ENCODE measurements at regions not wholly inside any gene's neighbourhood (a gene's known extent, or its start where the extent isn't known, plus 50 kb on each side); places are given as distances from the start of the nearest gene placed in this dataset.

DNA sequence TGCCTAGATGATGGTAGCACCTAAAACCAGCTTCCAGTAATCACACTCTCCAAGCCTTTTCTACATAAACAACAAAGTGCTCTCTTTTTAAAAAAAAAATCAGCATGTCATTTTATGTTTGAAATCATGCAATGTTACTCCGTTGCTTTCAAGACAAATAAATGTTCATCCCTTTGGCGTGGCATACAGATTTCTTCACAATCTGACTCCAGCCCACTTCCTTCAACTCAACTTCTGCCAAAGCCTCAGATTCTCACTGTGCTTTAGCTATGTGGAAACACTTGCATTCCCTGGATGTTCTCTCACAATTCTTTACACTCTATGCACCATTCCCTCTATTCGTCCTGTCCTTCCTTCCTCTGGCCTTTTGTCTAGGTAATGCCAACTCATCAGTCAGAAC is 206.3 kb upstream of the BLID start:
- no peak for TF ChIP-seq FOXP2 (optimal IDR thresholded peaks at IDR 0.05; ENCODE audit: control extremely low read depth, extremely low read length, insufficient read depth)
- TF ChIP-seq POLR2AphosphoS5 (IDR thresholded peaks at IDR 0.05; ENCODE audit: borderline replicate concordance, low read depth, low read length): no peak
- TF ChIP-seq EZH2 (IDR thresholded peaks at IDR 0.05): no peak
- H3K36me3 ChIP-seq (ENCODE audit: insufficient read depth, low read length): no peaks in the 10 kb centered on the region
- H3K9me3 ChIP-seq (ENCODE audit: low read depth, low read length): no peaks in the 10 kb centered on the region; the same call in 1 of the 2 replicates
- H3K9ac ChIP-seq (ENCODE audit: insufficient read length): no peak overlapping the region
- H3K27ac ChIP-seq: no peak overlapping the region
- DNase-seq (ENCODE audit: low read depth, low spot score): no peak
- H3K4me3 ChIP-seq: no peak overlapping the region

DNA sequence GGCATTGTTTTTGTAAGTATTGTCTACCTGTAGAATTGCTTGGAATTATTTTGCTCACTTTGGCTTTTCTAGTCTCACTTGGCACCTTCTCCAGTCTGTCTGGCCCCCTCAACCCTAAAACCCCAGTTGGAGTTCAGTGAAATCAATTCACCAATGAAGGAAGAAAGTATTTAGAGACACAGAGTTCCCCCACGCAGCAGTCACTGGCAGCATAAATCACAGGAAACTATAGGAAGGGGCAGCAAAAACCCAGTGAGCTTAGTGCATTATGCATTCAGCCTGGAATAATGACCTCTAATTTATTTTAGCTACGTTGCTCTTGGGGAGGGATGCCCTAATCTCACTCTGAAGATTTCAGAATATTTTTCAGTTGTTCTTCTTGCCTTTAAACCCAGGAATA is 204.7 kb upstream of the BLID start:
- DNase-seq (ENCODE audit: low read depth, low spot score): no peak
- no peak overlapping the region for H3K9ac ChIP-seq (ENCODE audit: insufficient read length)
- H3K4me3 ChIP-seq: no peak overlapping the region
- TF ChIP-seq FOXP2 (optimal IDR thresholded peaks at IDR 0.05; ENCODE audit: control extremely low read depth, extremely low read length, insufficient read depth): no peak
- TF ChIP-seq EZH2 (IDR thresholded peaks at IDR 0.05): no peak
- TF ChIP-seq POLR2AphosphoS5 (IDR thresholded peaks at IDR 0.05; ENCODE audit: borderline replicate concordance, low read depth, low read length): no peak
- H3K9me3 ChIP-seq (ENCODE audit: low read depth, low read length): no peaks in the 10 kb centered on the region
- H3K36me3 ChIP-seq (ENCODE audit: insufficient read depth, low read length): no peaks in the 10 kb centered on the region
- H3K27ac ChIP-seq: no peak overlapping the region

DNA sequence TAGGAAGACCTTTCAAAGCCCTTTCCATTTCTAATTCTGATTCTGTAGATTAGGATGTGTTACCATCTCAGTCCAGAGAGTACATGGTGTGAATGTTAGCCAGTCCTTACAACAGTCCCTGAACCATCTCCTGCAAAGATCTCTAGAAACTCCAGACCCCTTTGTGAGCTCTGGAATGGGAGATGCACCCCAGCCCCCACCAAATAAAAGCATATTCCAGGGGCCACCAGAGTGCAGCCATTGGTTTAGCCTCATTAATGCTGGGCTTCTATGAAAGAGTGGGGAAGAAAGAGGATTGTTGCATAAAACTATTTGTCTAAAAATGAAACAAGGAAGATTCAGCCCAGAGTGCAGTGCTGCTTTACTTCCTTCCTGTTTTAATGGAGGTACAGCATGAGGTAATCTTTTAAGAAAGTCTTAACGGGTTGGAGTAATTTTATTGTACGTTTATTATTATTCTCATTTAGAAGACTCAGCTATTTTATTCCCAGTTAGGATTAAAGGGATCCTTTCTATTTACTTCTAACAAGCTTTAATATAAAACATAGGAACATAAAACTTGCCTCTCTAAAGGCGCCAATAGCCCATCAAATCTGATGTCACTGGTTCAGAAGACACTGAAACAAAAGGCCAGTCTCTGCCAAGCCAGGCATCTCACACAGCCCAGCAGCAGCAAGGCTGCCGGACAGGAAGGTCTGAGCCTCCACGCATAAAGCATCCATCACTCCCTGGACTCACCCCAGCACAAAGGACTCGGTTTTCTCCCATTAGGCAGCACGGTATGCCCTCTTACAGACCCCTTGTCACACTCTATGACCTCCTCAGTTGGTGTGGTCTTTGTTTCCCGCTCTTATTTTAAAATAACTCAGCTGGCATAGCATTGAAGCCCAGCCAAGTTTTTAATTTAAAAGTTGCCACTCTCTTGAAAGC is 203.9 kb upstream of the BLID start:
- no peak for DNase-seq (ENCODE audit: low read depth, low spot score)
- H3K36me3 ChIP-seq (ENCODE audit: insufficient read depth, low read length): no peaks in the 10 kb centered on the region
- no peak overlapping the region for H3K9ac ChIP-seq (ENCODE audit: insufficient read length)
- TF ChIP-seq POLR2AphosphoS5 (IDR thresholded peaks at IDR 0.05; ENCODE audit: borderline replicate concordance, low read depth, low read length) (no peak), FOXP2 (optimal IDR thresholded peaks at IDR 0.05; ENCODE audit: control extremely low read depth, extremely low read length, insufficient read depth) (no peak), EZH2 (IDR thresholded peaks at IDR 0.05) (no peak)
- no peak overlapping the region for H3K4me3 ChIP-seq
- H3K27ac ChIP-seq: no peak overlapping the region
- no peaks in the 10 kb centered on the region for H3K9me3 ChIP-seq (ENCODE audit: low read depth, low read length)

DNA sequence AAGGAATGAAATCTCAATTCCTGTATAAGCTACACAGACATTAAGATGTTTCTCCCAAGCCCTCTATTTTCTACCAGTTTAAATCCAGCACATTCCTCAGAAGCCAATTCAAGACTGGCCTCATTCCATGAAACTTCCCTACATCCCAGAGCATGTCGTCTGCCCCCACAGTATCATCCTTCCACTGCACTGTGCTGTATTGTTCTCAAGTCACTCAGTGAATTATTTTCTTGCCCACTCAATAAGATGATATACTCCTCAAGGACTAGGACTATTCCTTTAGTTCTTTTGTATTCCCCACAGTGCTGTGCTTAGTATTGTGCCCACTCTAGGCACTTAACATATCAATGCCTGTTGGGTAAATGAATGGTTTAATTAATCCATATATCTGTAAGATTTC is 203.1 kb upstream of the BLID start:
- H3K4me3 ChIP-seq: no peak overlapping the region
- H3K36me3 ChIP-seq (ENCODE audit: insufficient read depth, low read length): no peaks in the 10 kb centered on the region
- no peak overlapping the region for H3K27ac ChIP-seq
- H3K9ac ChIP-seq (ENCODE audit: insufficient read length): no peak overlapping the region
- DNase-seq (ENCODE audit: low read depth, low spot score): no peak
- TF ChIP-seq EZH2 (IDR thresholded peaks at IDR 0.05) (no peak), FOXP2 (optimal IDR thresholded peaks at IDR 0.05; ENCODE audit: control extremely low read depth, extremely low read length, insufficient read depth) (no peak), POLR2AphosphoS5 (IDR thresholded peaks at IDR 0.05; ENCODE audit: borderline replicate concordance, low read depth, low read length) (no peak)
- no peaks in the 10 kb centered on the region for H3K9me3 ChIP-seq (ENCODE audit: low read depth, low read length)

DNA sequence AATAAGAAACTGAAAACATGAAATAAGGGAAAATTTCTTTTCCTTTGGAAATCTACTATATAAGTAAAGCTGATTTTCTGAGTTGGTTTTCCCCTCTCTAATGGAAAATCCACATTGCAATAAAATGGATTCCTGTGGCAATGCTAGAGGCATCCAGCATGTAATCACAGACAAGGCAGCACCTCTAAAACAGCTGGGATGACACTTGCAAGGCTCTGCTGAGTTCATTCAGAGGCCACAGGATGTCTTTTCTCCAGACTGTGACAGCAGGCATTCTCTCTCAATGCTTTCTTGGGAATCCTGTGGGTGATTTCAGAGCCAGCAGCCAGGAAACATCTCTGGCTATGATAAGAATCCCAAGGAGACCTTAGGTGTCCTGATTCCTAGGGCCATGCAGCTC is 201.3 kb upstream of the BLID start:
- Histone ChIP-seq H3K27ac (no peak overlapping the region), H3K4me3 (no peak overlapping the region), H3K36me3 (ENCODE audit: insufficient read depth, low read length) (no peaks in the 10 kb centered on the region), H3K9ac (ENCODE audit: insufficient read length) (no peak overlapping the region), H3K9me3 (ENCODE audit: low read depth, low read length) (no peaks in the 10 kb centered on the region)
- no peak for DNase-seq (ENCODE audit: low read depth, low spot score)
- TF ChIP-seq EZH2 (IDR thresholded peaks at IDR 0.05): no peak
- no peak for TF ChIP-seq POLR2AphosphoS5 (IDR thresholded peaks at IDR 0.05; ENCODE audit: borderline replicate concordance, low read depth, low read length)
- no peak for TF ChIP-seq FOXP2 (optimal IDR thresholded peaks at IDR 0.05; ENCODE audit: control extremely low read depth, extremely low read length, insufficient read depth)

DNA sequence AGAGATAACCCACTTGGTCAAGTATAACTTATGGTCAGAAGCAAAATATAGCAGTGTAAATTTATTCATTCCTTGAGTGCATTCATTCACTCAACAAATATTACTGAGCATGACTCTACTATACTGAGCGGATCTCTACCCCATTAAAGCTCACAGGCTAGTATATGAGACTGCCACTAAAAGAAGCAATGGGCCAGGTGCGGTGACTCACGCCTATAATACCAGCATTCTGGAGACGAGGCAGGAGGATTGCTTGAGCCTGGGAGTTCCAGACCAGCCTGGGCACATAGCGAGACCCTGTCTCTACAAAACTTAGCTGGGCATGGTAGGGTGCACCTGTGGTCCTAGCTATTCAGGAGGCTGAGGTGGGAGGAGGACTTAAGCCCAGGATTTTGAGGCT is 197.6 kb upstream of the BLID start:
- Histone ChIP-seq H3K36me3 (ENCODE audit: insufficient read depth, low read length) (no peaks in the 10 kb centered on the region), H3K9ac (ENCODE audit: insufficient read length) (no peak overlapping the region), H3K27ac (no peak overlapping the region), H3K9me3 (ENCODE audit: low read depth, low read length) (no peaks in the 10 kb centered on the region), H3K4me3 (no peak overlapping the region)
- DNase-seq (ENCODE audit: low read depth, low spot score): no peak
- TF ChIP-seq FOXP2 (optimal IDR thresholded peaks at IDR 0.05; ENCODE audit: control extremely low read depth, extremely low read length, insufficient read depth) (no peak), EZH2 (IDR thresholded peaks at IDR 0.05) (no peak), POLR2AphosphoS5 (IDR thresholded peaks at IDR 0.05; ENCODE audit: borderline replicate concordance, low read depth, low read length) (no peak)

DNA sequence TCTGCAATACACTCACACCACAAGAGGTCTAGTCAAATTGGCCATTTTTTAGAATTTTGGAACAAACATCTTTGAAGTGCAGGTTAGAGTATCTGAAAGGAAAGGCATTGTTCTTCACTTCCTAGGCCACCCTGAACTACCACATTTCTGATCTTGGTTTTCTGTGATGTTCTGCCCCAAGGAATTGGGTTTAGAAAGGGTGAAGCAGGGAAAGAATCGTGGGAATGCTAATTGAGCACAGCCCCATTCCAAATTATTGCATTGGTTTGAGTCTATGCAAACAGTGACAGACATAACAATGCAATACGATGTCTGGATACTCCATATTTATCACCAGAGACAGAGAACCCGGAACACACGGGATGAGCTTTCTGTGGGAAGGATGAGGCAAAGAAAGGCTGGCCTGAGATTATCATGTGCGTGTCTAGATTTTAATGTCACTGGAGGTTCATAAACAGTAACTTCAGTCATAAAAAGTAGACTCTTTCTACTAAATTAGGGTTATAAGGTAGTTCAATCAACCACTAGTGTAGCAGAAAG is 195.3 kb upstream of the BLID start:
- H3K9ac ChIP-seq (ENCODE audit: insufficient read length): no peak overlapping the region
- H3K4me3 ChIP-seq: no peak overlapping the region
- TF ChIP-seq EZH2 (IDR thresholded peaks at IDR 0.05) (no peak), POLR2AphosphoS5 (IDR thresholded peaks at IDR 0.05; ENCODE audit: borderline replicate concordance, low read depth, low read length) (no peak), FOXP2 (optimal IDR thresholded peaks at IDR 0.05; ENCODE audit: control extremely low read depth, extremely low read length, insufficient read depth) (no peak)
- DNase-seq (ENCODE audit: low read depth, low spot score): no peak
- no peaks in the 10 kb centered on the region for H3K36me3 ChIP-seq (ENCODE audit: insufficient read depth, low read length)
- H3K27ac ChIP-seq: no peak overlapping the region
- no peaks in the 10 kb centered on the region for H3K9me3 ChIP-seq (ENCODE audit: low read depth, low read length)

DNA sequence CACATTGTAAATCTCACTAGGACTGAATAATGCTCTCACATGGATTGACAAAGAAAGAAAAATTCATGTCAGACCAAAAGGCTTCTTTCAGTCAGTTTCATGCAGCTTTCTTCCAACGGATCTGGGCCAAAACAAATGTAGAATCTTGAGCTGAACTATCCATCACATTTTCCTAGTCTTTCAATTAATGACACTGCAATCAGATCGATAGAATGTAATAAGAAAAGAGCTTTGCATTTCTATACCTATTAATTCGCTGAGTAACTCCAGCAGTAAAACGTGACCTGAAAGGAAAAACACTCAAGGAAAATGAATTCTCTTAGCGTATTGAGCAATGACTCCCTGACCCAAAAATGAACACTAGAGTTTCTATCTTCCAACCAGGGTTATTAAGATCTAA is 194.8 kb upstream of the BLID start:
- H3K36me3 ChIP-seq (ENCODE audit: insufficient read depth, low read length): no peaks in the 10 kb centered on the region
- H3K27ac ChIP-seq: no peak overlapping the region
- no peak for DNase-seq (ENCODE audit: low read depth, low spot score)
- H3K4me3 ChIP-seq: no peak overlapping the region
- H3K9me3 ChIP-seq (ENCODE audit: low read depth, low read length): no peaks in the 10 kb centered on the region
- TF ChIP-seq POLR2AphosphoS5 (IDR thresholded peaks at IDR 0.05; ENCODE audit: borderline replicate concordance, low read depth, low read length) (no peak), FOXP2 (optimal IDR thresholded peaks at IDR 0.05; ENCODE audit: control extremely low read depth, extremely low read length, insufficient read depth) (no peak), EZH2 (IDR thresholded peaks at IDR 0.05) (no peak)
- H3K9ac ChIP-seq (ENCODE audit: insufficient read length): no peak overlapping the region

All from SK-N-MC (cell line).